ENCODE measurements at regions not wholly inside any gene's neighbourhood (a gene's known extent, or its start where the extent isn't known, plus 50 kb on each side); places are given as distances from the start of the nearest gene placed in this dataset.

DNA sequence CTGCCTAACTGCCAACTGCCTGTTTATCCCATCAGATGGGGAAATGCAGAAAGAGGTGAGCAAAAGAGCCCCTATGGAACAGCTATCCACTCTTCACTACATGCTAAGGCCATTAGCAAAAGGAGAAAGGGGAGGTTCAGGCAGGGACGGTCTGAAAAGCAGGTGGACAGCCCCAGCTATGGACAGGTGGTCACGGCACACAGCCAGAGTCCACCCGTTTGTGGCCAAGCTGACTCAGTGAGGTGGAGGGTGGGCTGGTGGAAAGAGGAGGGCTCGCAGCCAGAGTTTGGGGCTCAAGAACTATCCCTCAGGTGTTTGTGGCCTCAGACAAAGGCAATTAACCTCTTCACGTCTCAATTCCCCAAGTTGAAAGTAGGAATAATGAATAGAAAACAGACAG lies 148.9 kb upstream of the UBE2E1 start:
- TF ChIP-seq POLR2A (IDR thresholded peaks at IDR 0.05; ENCODE audit: low read depth, low read length) (no peak), POLR2AphosphoS5 (IDR thresholded peaks at IDR 0.05; ENCODE audit: low read depth, low read length) (no peak)

All from GM12892 (cell line).